ENCODE measurements at regions not wholly inside any gene's neighbourhood (a gene's known extent, or its start where the extent isn't known, plus 50 kb on each side); places are given as distances from the start of the nearest gene placed in this dataset.
A peak's percentile ranks its signal among the peaks of the same experiment; 100 is the strongest.

GRCh38 chr13:109899748-109900147 is 113.4 kb upstream of the IRS2 start:
- 71% methylated on average over 3 of the region's 3 CpGs for WGBS
- Histone ChIP-seq H3K4me1 (ENCODE audit: control insufficient read depth in 4 of 4, insufficient read depth in 4 of 4, low read length in 3 of 4) (no peaks in the 10 kb centered on the region), H3K27me3 (ENCODE audit: control insufficient read depth in 4 of 4, insufficient read depth in 4 of 4, low read length in 3 of 4) (no peaks in the 10 kb centered on the region), H3K9ac (ENCODE audit: low read depth in 1 of 2, low read length in 2 of 2) (no peak overlapping the region), H3K9me3 (ENCODE audit: control insufficient read depth in 4 of 4, low read length in 3 of 4) (no peaks in the 10 kb centered on the region), H3K27ac (ENCODE audit: low read depth in 1 of 2, low read length in 2 of 2) (no peak overlapping the region), H3K36me3 (ENCODE audit: control insufficient read depth in 4 of 4, insufficient read depth in 3 of 4, low read depth in 1 of 4, low read length in 3 of 4) (no peaks in the 10 kb centered on the region), H3K4me3 (ENCODE audit: low read depth in 1 of 3, low read length in 3 of 3) (no peak overlapping the region)
- TF ChIP-seq REST (IDR thresholded peaks at IDR 0.05) (no peak), RXRA (IDR thresholded peaks at IDR 0.05) (no peak), EGR1 (IDR thresholded peaks at IDR 0.05; ENCODE audit: low read depth in 2 of 2) (no peak), FOXA1 (IDR thresholded peaks at IDR 0.05) (no peak), TAF1 (conservative IDR thresholded peaks at IDR 0.05) (no peak)
- DNase-seq (ENCODE audit: low spot score), result no peak

- TF ChIP-seq RXRA (IDR thresholded peaks at IDR 0.05) (no peak), MAX (IDR thresholded peaks at IDR 0.05) (no peak), ZBTB33 (IDR thresholded peaks at IDR 0.05) (no peak), YY1 (IDR thresholded peaks at IDR 0.05) (no peak), HNF4A (conservative IDR thresholded peaks at IDR 0.05) (no peak)
- 88% methylated on average over 3 of the region's 3 CpGs for WGBS
- DNase-seq (ENCODE audit: low spot score), result no peak
- Histone ChIP-seq H3K36me3 (ENCODE audit: control insufficient read depth in 4 of 4, insufficient read depth in 3 of 4, low read depth in 1 of 4, low read length in 3 of 4) (no peaks in the 10 kb centered on the region), H3K9ac (ENCODE audit: low read depth in 1 of 2, low read length in 2 of 2) (no peak overlapping the region), H3K27me3 (ENCODE audit: control insufficient read depth in 4 of 4, insufficient read depth in 4 of 4, low read length in 3 of 4) (no peaks in the 10 kb centered on the region), H3K4me3 (ENCODE audit: low read depth in 1 of 3, low read length in 3 of 3) (no peak overlapping the region), H3K4me1 (ENCODE audit: control insufficient read depth in 4 of 4, insufficient read depth in 4 of 4, low read length in 3 of 4) (no peaks in the 10 kb centered on the region), H3K9me3 (ENCODE audit: control insufficient read depth in 4 of 4, low read length in 3 of 4) (no peaks in the 10 kb centered on the region), H3K27ac (ENCODE audit: low read depth in 1 of 2, low read length in 2 of 2) (no peak overlapping the region)
These were observed 112.9 kb upstream of the IRS2 start for GRCh38 chr13:109899316-109899715.

- Histone ChIP-seq H3K27me3 (ENCODE audit: control insufficient read depth in 4 of 4, insufficient read depth in 4 of 4, low read length in 3 of 4) (no peaks in the 10 kb centered on the region), H3K27ac (ENCODE audit: low read depth in 1 of 2, low read length in 2 of 2) (no peak overlapping the region), H3K9me3 (ENCODE audit: control insufficient read depth in 4 of 4, low read length in 3 of 4) (no peaks in the 10 kb centered on the region), H3K4me3 (ENCODE audit: low read depth in 1 of 3, low read length in 3 of 3) (no peak overlapping the region), H3K4me1 (ENCODE audit: control insufficient read depth in 4 of 4, insufficient read depth in 4 of 4, low read length in 3 of 4) (no peaks in the 10 kb centered on the region), H3K9ac (ENCODE audit: low read depth in 1 of 2, low read length in 2 of 2) (no peak overlapping the region), H3K36me3 (ENCODE audit: control insufficient read depth in 4 of 4, insufficient read depth in 3 of 4, low read depth in 1 of 4, low read length in 3 of 4) (no peaks in the 10 kb centered on the region)
- peak in 1 of 2 donors; percentile 8 for TF ChIP-seq RXRA (IDR thresholded peaks at IDR 0.05)
- peak; percentile 13 for TF ChIP-seq FOXA2 (IDR thresholded peaks at IDR 0.05)
- TF ChIP-seq SP1 (IDR thresholded peaks at IDR 0.05), result no peak
- WGBS, result 59% methylated on average over 5 of the region's 5 CpGs
- no peak for DNase-seq (ENCODE audit: low spot score)
These were observed 111.7 kb upstream of the IRS2 start for GRCh38 chr13:109897988-109898624.
